Ascending aorta (tissue), 2 donors: ENCODE measurements at regions not wholly inside any gene's neighbourhood (a gene's known extent, or its start where the extent isn't known, plus 50 kb on each side); places are given as distances from the start of the nearest gene placed in this dataset.

Experiments
- DNase-seq, 2 donors: peaks; one replicate each; pipeline ENCODE4 v3.0.0-alpha.2; 2019; ENCODE audit warnings: low spot score in 2 of 2
- H3K27ac ChIP-seq, 2 donors: fragments of 200-600 bp; sonication (generic); one replicate each; pipeline ENCODE4 v1.5.1; 2016 to 2017; ENCODE audit warnings: mild to moderate bottlenecking in 1 of 2
- H3K27me3 ChIP-seq: fragments of 200-600 bp; sonication (generic); one replicate; pipeline ENCODE4 v1.5.1; 2017
- H3K36me3 ChIP-seq, 2 donors: fragments of 200-600 bp; sonication (generic); one replicate each; pipeline ENCODE4 v1.5.1; 2016
- H3K4me1 ChIP-seq, 2 donors: fragments of 200-600 bp; sonication (generic); one replicate each; pipeline ENCODE4 v1.5.1; 2016 to 2017; ENCODE audit warnings: mild to moderate bottlenecking in 1 of 2
- H3K4me3 ChIP-seq, 2 donors: fragments of 200-600 bp; sonication (generic); one replicate each; pipeline ENCODE4 v1.5.1; 2016 to 2017; ENCODE audit warnings: mild to moderate bottlenecking in 1 of 2
- H3K9me3 ChIP-seq, 2 donors: fragments of 200-600 bp; sonication (generic); one replicate each; pipeline ENCODE4 v1.5.1; 2016
- intact Hi-C: fragments of 100-400 bp; cut with DNase I; formaldehyde crosslinking; loops from one replicate; pipeline ENCODE4 v1.15.1; 2023
- TF ChIP-seq, protein P1 (sequence below), 3 experiments: fragments of 200-600 bp in 2 of 3; fragments of 450-650 bp in 1 of 3; sonication (generic) in 2 of 3; IDR thresholded peaks; one replicate each; pipeline ENCODE4 v1.5.1; 2016 to 2019; ENCODE audit warnings: antibody characterized with exemption in 3 of 3, mild to moderate bottlenecking in 1 of 3, moderate library complexity in 1 of 3

- intact Hi-C loops: no loop called here
- DNase-seq: no peak
- no peak overlapping the region for H3K4me3 ChIP-seq
- H3K4me1 ChIP-seq: no peaks in the 10 kb centered on the region
- no peaks in the 10 kb centered on the region for H3K36me3 ChIP-seq
- TF ChIP-seq, protein P1, sequence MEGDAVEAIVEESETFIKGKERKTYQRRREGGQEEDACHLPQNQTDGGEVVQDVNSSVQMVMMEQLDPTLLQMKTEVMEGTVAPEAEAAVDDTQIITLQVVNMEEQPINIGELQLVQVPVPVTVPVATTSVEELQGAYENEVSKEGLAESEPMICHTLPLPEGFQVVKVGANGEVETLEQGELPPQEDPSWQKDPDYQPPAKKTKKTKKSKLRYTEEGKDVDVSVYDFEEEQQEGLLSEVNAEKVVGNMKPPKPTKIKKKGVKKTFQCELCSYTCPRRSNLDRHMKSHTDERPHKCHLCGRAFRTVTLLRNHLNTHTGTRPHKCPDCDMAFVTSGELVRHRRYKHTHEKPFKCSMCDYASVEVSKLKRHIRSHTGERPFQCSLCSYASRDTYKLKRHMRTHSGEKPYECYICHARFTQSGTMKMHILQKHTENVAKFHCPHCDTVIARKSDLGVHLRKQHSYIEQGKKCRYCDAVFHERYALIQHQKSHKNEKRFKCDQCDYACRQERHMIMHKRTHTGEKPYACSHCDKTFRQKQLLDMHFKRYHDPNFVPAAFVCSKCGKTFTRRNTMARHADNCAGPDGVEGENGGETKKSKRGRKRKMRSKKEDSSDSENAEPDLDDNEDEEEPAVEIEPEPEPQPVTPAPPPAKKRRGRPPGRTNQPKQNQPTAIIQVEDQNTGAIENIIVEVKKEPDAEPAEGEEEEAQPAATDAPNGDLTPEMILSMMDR (IDR thresholded peaks at IDR 0.05): no peak
- H3K27ac ChIP-seq: no peak overlapping the region
- peaks cover 2 to 9% of the 10 kb centered on the region in 2 donors for H3K9me3 ChIP-seq
- no peaks in the 10 kb centered on the region for H3K27me3 ChIP-seq
Observed at GRCh38 chr13:79918620-79919019, 422.3 kb downstream of the SPRY2 start.

DNA sequence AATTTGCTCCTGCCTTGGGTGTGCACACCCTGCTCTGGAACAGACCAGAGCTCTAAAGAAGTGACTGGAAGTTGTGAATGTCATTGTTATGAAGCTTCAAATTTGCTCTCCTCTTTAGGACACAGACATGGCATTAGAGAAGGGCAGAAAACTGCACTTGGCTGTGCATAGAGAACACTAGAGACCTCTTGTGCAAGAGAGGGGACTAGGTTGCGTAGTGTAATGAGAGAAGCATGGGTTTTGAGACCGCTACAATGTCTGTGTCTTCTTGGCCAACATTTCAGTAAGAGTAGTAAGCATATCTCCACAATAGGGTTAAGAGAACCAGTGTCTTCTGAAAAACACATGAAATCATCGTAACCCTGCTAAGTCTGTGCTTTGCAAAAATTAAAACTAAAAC is 423.3 kb downstream of the SPRY2 start:
- Histone ChIP-seq H3K9me3 (peaks cover 0 to 5% of the 10 kb centered on the region in 2 donors), H3K27ac (no peak overlapping the region), H3K4me3 (no peak overlapping the region), H3K36me3 (no peaks in the 10 kb centered on the region), H3K27me3 (no peaks in the 10 kb centered on the region), H3K4me1 (no peaks in the 10 kb centered on the region)
- TF ChIP-seq, protein P1 (IDR thresholded peaks at IDR 0.05): no peak
- no peak for DNase-seq
- intact Hi-C loops: no loop called here

- no peak overlapping the region for H3K27ac ChIP-seq
- TF ChIP-seq, protein P1 (IDR thresholded peaks at IDR 0.05): no peak
- H3K9me3 ChIP-seq: no peaks in the 10 kb centered on the region
- intact Hi-C loops: no loop called here
- H3K4me3 ChIP-seq: no peak overlapping the region
- no peaks in the 10 kb centered on the region for H3K36me3 ChIP-seq
- no peak for DNase-seq
- no peaks in the 10 kb centered on the region for H3K4me1 ChIP-seq
- H3K27me3 ChIP-seq: no peaks in the 10 kb centered on the region
Observed at GRCh38 chr13:79915114-79915811, 425.7 kb downstream of the SPRY2 start.

DNA sequence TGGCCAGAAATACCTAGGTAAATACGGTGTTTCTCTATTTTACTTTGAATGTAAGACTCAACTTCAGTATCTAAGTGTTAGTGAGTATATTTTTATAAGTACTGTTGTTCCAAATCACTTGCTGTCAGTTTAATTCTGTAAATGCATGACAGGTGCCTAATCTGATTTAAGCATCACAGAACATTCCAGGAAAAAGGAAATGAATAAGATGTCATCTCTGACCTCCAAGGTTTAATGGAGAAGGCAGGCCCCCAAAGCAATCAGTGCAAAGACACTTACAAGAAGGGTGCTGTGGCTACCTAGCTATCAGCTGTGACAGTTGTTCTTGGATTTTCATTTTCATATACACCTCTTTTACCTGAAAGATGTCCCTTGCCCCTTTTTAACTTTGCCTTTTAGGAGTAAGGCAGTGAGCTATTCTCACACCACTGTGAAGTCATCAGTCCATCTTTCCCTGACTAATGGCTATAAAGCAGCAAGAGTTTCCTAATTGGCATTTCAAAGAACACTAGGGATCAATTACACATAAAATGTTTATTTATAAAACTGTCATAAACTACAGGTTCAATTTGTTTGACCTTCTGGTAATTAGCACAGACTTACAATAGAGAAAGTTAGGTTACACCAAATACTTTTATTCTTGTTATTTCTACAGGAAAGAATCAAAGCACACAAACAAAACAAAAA is 427.6 kb downstream of the SPRY2 start:
- Histone ChIP-seq H3K27me3 (no peaks in the 10 kb centered on the region), H3K27ac (no peak overlapping the region), H3K9me3 (no peaks in the 10 kb centered on the region), H3K36me3 (no peaks in the 10 kb centered on the region), H3K4me1 (no peaks in the 10 kb centered on the region), H3K4me3 (no peak overlapping the region)
- TF ChIP-seq, protein P1 (IDR thresholded peaks at IDR 0.05): no peak
- intact Hi-C loops: no loop called here
- no peak for DNase-seq

DNA sequence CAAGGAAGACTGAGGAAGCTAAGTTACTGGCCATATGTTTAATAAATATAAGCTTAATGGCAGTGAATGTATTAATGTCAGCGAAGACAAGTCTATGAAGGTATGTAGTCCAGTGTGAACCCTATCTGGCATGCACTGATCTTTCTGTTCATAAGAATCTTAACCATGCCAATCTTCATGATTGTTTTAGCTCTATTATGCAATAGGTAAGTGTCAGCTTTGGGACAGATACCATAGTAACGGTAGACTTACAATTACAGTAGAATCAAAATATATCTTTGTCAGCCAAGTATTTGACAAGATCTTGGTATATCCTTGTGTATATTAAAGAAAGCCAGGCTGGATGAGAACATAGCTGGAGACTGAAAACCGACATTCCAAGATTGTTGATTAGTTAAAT is 428.5 kb downstream of the SPRY2 start:
- TF ChIP-seq, protein P1 (IDR thresholded peaks at IDR 0.05): no peak
- no peak for DNase-seq
- Histone ChIP-seq H3K27me3 (no peaks in the 10 kb centered on the region), H3K27ac (no peak overlapping the region), H3K4me3 (no peak overlapping the region), H3K4me1 (no peaks in the 10 kb centered on the region), H3K9me3 (no peaks in the 10 kb centered on the region), H3K36me3 (no peaks in the 10 kb centered on the region)
- intact Hi-C loops: no loop called here
